ENCODE measurements at regions not wholly inside any gene's neighbourhood (a gene's known extent, or its start where the extent isn't known, plus 50 kb on each side); places are given as distances from the start of the nearest gene placed in this dataset.
"Not testable (repeated sequence)": the region's sequence is repeated elsewhere in the genome, so short reads cannot be mapped to it uniquely, and the experiment has no call there.

DNA sequence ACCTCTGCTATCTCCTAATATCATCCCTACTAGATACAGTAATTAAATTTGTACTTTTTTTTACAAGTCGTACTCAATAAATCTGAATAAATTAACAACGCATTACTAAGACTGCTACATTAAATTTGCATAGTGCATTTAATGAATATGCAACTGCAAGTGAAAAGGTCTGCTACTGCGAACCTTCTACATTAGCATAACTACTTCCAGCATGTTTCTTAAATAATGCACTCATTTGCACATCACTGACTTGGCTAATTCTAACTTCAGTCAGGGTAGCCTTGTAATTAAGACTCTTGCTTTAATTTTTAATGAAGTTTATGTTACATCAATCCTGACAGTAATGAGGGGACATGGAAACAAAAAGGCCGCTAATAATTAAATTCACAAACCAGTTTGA is 98.9 kb upstream of the FOXB1 start:
- no peak overlapping the region for H3K4me3 ChIP-seq (ENCODE audit: low read depth, low read length)
- DNase-seq (ENCODE audit: low read depth): no peak
- no peak for TF ChIP-seq CTCF (IDR thresholded peaks at IDR 0.05; ENCODE audit: control insufficient read depth, extremely low read depth, insufficient read depth)

GRCh38 chr15:59904450-59905135 is 99.5 kb upstream of the FOXB1 start:
- TF ChIP-seq CTCF (IDR thresholded peaks at IDR 0.05; ENCODE audit: control insufficient read depth, extremely low read depth, insufficient read depth): no peak
- DNase-seq (ENCODE audit: low read depth): no peak
- no peak overlapping the region for H3K4me3 ChIP-seq (ENCODE audit: low read depth, low read length)

GRCh38 chr15:59896663-59897074 is 107.4 kb upstream of the FOXB1 start:
- DNase-seq (ENCODE audit: low read depth): peak; percentile 92
- H3K4me3 ChIP-seq (ENCODE audit: low read depth, low read length): no peak overlapping the region
- TF ChIP-seq CTCF (IDR thresholded peaks at IDR 0.05; ENCODE audit: control insufficient read depth, extremely low read depth, insufficient read depth): no peak

- TF ChIP-seq CTCF (IDR thresholded peaks at IDR 0.05; ENCODE audit: control insufficient read depth, extremely low read depth, insufficient read depth): no peak
- no peak for DNase-seq (ENCODE audit: low read depth)
- H3K4me3 ChIP-seq (ENCODE audit: low read depth, low read length): no peak overlapping the region
Measured at GRCh38 chr15:59894835-59895234, 109.3 kb upstream of the FOXB1 start.

- no peak for DNase-seq (ENCODE audit: low read depth)
- no peak for TF ChIP-seq CTCF (IDR thresholded peaks at IDR 0.05; ENCODE audit: control insufficient read depth, extremely low read depth, insufficient read depth)
- H3K4me3 ChIP-seq (ENCODE audit: low read depth, low read length): no peak overlapping the region
Measured at GRCh38 chr15:59892985-59893384, 111.1 kb upstream of the FOXB1 start.

DNA sequence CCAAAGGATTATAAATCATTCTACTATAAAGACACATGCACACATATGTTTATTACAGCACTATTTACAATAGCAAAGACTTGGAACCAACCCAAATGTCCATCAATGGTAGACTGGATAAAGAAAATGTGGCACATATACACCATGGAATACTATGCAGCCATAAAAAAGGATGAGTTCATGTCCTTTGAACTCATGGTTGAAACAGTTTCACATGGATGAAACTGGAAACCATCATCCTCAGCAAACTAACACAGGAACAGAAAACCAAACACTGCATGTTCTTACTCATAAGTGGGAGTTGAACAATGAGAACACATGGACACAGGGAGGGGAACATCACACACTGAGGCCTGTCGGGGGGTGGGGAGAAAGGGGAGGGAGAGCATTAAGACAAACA is 116.2 kb upstream of the FOXB1 start:
- not testable (repeated sequence) for DNase-seq (ENCODE audit: low read depth); H3K4me3 ChIP-seq (ENCODE audit: low read depth, low read length)

GRCh38 chr15:59887211-59887610 is 116.9 kb upstream of the FOXB1 start:
- H3K4me3 ChIP-seq (ENCODE audit: low read depth, low read length): no peak overlapping the region
- DNase-seq (ENCODE audit: low read depth): peak; percentile 73
- TF ChIP-seq CTCF (IDR thresholded peaks at IDR 0.05; ENCODE audit: control insufficient read depth, extremely low read depth, insufficient read depth): no peak
